HCT116 (cell line): ENCODE measurements at regions not wholly inside any gene's neighbourhood (a gene's known extent, or its start where the extent isn't known, plus 50 kb on each side); places are given as distances from the start of the nearest gene placed in this dataset.

Experiments used
- ATAC-seq: fragments of 200-7000 bp; cut with Tn5 transposase; 2 replicates; pipeline ENCODE4 v1.9.1; 2020; ENCODE audit warnings: mild to moderate bottlenecking, moderate library complexity
- BruUV-seq: library from RNA; stranded (reverse); fragments of 400-500 nt; replicated peaks from 2 replicates; lab custom pipeline; 2021; lab: Mats Ljungman, UMichigan
- CTCF ChIA-PET: fragments of 300-600 bp; sonication (Branson Sonifier 250); formaldehyde crosslinking; loops from one replicate; lab custom pipeline; 2021; ENCODE audit warnings: antibody characterized with exemption; lab: Charles Lee
- POLR2A ChIA-PET: fragments of 300-600, 350-600 bp; sonication (Branson Sonifier 250); formaldehyde crosslinking; loops from one replicate; lab custom pipeline; 2021; ENCODE audit warnings: antibody characterized with exemption; lab: Charles Lee
- RAD21 ChIA-PET, 2 experiments: fragments of 300-600 bp; sonication (Branson Sonifier 250); formaldehyde crosslinking; loops; one replicate each; lab custom pipeline; 2023; ENCODE audit warnings: low total read pairs in 2 of 2; ENCODE audit not compliant: uncharacterized antibody in 2 of 2, unreplicated experiment in 2 of 2, low non-redundant PET in 1 of 2; lab: Charles Lee
- DNase-seq: peaks from one replicate; pipeline ENCODE4 v3.0.0-alpha.2; 2010; ENCODE audit warnings: low read depth, low spot score
- H2AFZ ChIP-seq: fragments of 200-600 bp; shearing (Covaris generic), sonication (generic); 2 replicates; pipeline ENCODE4 v1.6.1; 2017; ENCODE audit warnings: low read depth, mixed run types, mixed read lengths, antibody characterized with exemption, low read length; ENCODE audit not compliant: poor library complexity, severe bottlenecking
- H3K27ac ChIP-seq: 2 replicates; pipeline ENCODE4 v1.5.1; 2012; ENCODE audit warnings: low read depth, low read length
- H3K27me3 ChIP-seq: fragments of 200-600 bp; sonication (generic); 2 replicates; pipeline ENCODE4 v1.6.1; 2016; ENCODE audit warnings: mixed run types, low read length, mixed read lengths; ENCODE audit not compliant: insufficient read depth
- H3K36me3 ChIP-seq, 2 experiments: fragments of 200-500 bp in 1 of 2; fragments of 200-600 bp in 1 of 2; sonication (Bioruptor generic) in 1 of 2; sonication (generic) in 1 of 2; 2 replicates each; pipeline versions ENCODE4 v1.5.1 to v1.6.1; 2014 to 2016; ENCODE audit warnings: low read length in 2 of 2, inconsistent platforms in 1 of 2, mixed read lengths in 1 of 2, mixed run types in 1 of 2; ENCODE audit not compliant: insufficient read depth in 2 of 2, control insufficient read depth in 1 of 2
- H3K4me1 ChIP-seq, 2 experiments: fragments of 200-600 bp in 1 of 2; sonication (generic) in 1 of 2; 2 replicates each; pipeline versions ENCODE4 v1.5.1 to v1.6.1; 2012 to 2017; ENCODE audit warnings: low read length in 2 of 2, inconsistent platforms in 1 of 2, mild to moderate bottlenecking in 1 of 2, mixed read lengths in 1 of 2, mixed run types in 1 of 2, moderate library complexity in 1 of 2; ENCODE audit not compliant: insufficient read depth in 2 of 2, control insufficient read depth in 1 of 2
- H3K4me2 ChIP-seq: fragments of 200-600 bp; sonication (generic); 2 replicates; pipeline ENCODE4 v1.6.1; 2017; ENCODE audit warnings: mixed run types, low read length, mixed read lengths
- H3K4me3 ChIP-seq, 2 experiments: fragments of 200-600 bp in 1 of 2; sonication (generic) in 1 of 2; replicated peaks in 1 of 2; 2 replicates each; pipeline ENCODE4 v1.5.1; 2011 to 2016; ENCODE audit warnings: low read length in 2 of 2, control low read depth in 1 of 2, low read depth in 1 of 2, mild to moderate bottlenecking in 1 of 2, mixed read lengths in 1 of 2, mixed run types in 1 of 2
- H3K79me2 ChIP-seq: fragments of 200-600 bp; sonication (generic); 2 replicates; pipeline ENCODE4 v1.6.1; 2017; ENCODE audit warnings: mild to moderate bottlenecking, mixed run types, low read length, moderate library complexity, mixed read lengths; ENCODE audit not compliant: insufficient read depth
- H3K9ac ChIP-seq: fragments of 200-600 bp; sonication (generic); 2 replicates; pipeline ENCODE4 v1.6.1; 2016; ENCODE audit warnings: low read length, mixed read lengths
- H3K9me2 ChIP-seq: fragments of 200-600 bp; sonication (generic), shearing (Covaris generic); 2 replicates; pipeline ENCODE4 v1.6.1; 2017; ENCODE audit warnings: mixed run types, mild to moderate bottlenecking, moderate library complexity; ENCODE audit not compliant: insufficient read depth
- H3K9me3 ChIP-seq, 2 experiments: fragments of 200-500 bp in 1 of 2; fragments of 200-600 bp in 1 of 2; sonication (Bioruptor generic) in 1 of 2; sonication (generic) in 1 of 2; 2 replicates each; pipeline ENCODE4 v1.6.1; 2014 to 2017; ENCODE audit warnings: low read length in 2 of 2, mixed read lengths in 2 of 2, inconsistent platforms in 1 of 2, low read depth in 1 of 2, mild to moderate bottlenecking in 1 of 2, mixed run types in 1 of 2, moderate library complexity in 1 of 2; ENCODE audit not compliant: control insufficient read depth in 1 of 2, insufficient read depth in 1 of 2
- H4K20me1 ChIP-seq: fragments of 200-600 bp; sonication (generic), shearing (Covaris generic); 2 replicates; pipeline ENCODE4 v1.6.1; 2017; ENCODE audit warnings: mixed run types, mild to moderate bottlenecking, moderate library complexity; ENCODE audit not compliant: insufficient read depth
- CBX3 ChIP-seq: IDR thresholded peaks from 2 replicates; pipeline ENCODE4 v1.6.1; 2012; ENCODE audit warnings: low read depth
- CTCF ChIP-seq, 3 experiments: fragments of 200-600 bp in 1 of 3; sonication (generic) in 1 of 3; IDR thresholded peaks in 2 of 3; conservative IDR thresholded peaks in 1 of 3; 2 replicates each; pipeline ENCODE4 v1.5.1; 2012 to 2017; ENCODE audit warnings: low read depth in 2 of 3, low read length in 2 of 3, antibody characterized with exemption in 1 of 3, borderline replicate concordance in 1 of 3, control low read depth in 1 of 3, mild to moderate bottlenecking in 1 of 3, mixed read lengths in 1 of 3, mixed run types in 1 of 3, moderate library complexity in 1 of 3; ENCODE audit not compliant: insufficient read depth in 1 of 3
- EZH2 ChIP-seq: fragments of 200-600 bp; sonication (generic); IDR thresholded peaks from 2 replicates; pipeline ENCODE4 v1.6.1; 2017; ENCODE audit warnings: antibody characterized with exemption, mixed run types
- EZH2phosphoT487 ChIP-seq: fragments of 200-600 bp; IDR thresholded peaks from 2 replicates; pipeline ENCODE4 v1.6.1; 2018; ENCODE audit warnings: antibody characterized with exemption, borderline replicate concordance
- FOSL1 ChIP-seq: IDR thresholded peaks from 2 replicates; pipeline ENCODE4 v1.6.1; 2012; ENCODE audit warnings: low read depth
- JUND ChIP-seq: IDR thresholded peaks from 2 replicates; pipeline ENCODE4 v1.6.1; 2012
- MAX ChIP-seq: IDR thresholded peaks from 2 replicates; pipeline ENCODE4 v1.6.1; 2012
- POLR2A ChIP-seq: IDR thresholded peaks from 2 replicates; pipeline ENCODE4 v1.7.0; 2011; ENCODE audit warnings: borderline replicate concordance; ENCODE audit not compliant: insufficient read depth, insufficient read length; ENCODE audit errors: extremely low read depth
- RAD21 ChIP-seq: IDR thresholded peaks from 2 replicates; pipeline ENCODE4 v1.6.1; 2012; ENCODE audit warnings: low read depth, mild to moderate bottlenecking
- TCF7L2 ChIP-seq: IDR thresholded peaks from 2 replicates; pipeline ENCODE4 v1.7.0; 2011; ENCODE audit warnings: borderline replicate concordance, inconsistent platforms; ENCODE audit not compliant: insufficient read depth, insufficient read length; ENCODE audit errors: extremely low read depth
- ZBTB33 ChIP-seq: IDR thresholded peaks from 2 replicates; pipeline ENCODE4 v1.6.1; 2011; ENCODE audit warnings: mild to moderate bottlenecking, low read length, moderate library complexity; ENCODE audit not compliant: insufficient replicate concordance; ENCODE audit errors: extremely low read depth
- intact Hi-C: fragments of 100-400 bp; cut with micrococcal nuclease; formaldehyde crosslinking; loops from 2 replicates; pipeline ENCODE4 v1.10.0; 2022

DNA sequence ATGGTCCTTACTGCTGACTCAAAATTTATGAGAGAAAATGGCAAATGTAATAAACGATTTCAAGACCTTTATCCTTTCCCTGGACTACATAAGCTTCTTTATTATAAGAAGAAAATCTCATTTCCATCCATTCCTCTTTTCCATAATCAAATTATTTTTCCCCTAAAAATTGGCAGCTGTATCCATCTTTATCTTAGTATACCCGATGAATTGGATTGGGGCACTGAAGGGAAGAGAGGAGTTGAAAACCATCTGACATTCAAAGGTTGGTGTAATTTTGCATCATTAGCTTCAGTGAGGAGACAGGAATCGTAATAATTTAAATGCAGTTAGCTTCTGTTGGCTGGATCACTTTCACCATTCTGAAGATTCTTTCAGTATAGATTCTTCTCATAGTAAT, 574.1 kb downstream of the XIRP2 start:
- BruUV-seq, result no TSS peak
- ATAC-seq (no peak), DNase-seq (no peak)
- no peak overlapping the region for H3K27ac ChIP-seq
- H3K4me1 ChIP-seq, result no peaks in the 10 kb centered on the region
- H3K27me3 ChIP-seq, result no peaks in the 10 kb centered on the region
- H3K9me2 ChIP-seq, result no peaks in the 10 kb centered on the region
- H4K20me1 ChIP-seq, result no peaks in the 10 kb centered on the region
- no peak overlapping the region for H3K9ac ChIP-seq
- POLR2A ChIA-PET, result no interaction called here
- RAD21 ChIA-PET, result no interaction called here
- intact Hi-C loops, result no loop called here
- TF ChIP-seq EZH2phosphoT487, result no peak
- TF ChIP-seq TCF7L2, result no peak
- no peak for TF ChIP-seq RAD21
- no peak for TF ChIP-seq FOSL1
- no peak for TF ChIP-seq POLR2A
- TF ChIP-seq ZBTB33, result no peak
- no peak for TF ChIP-seq JUND
- no peak for TF ChIP-seq MAX
- no peak for TF ChIP-seq CBX3
- TF ChIP-seq CTCF (IDR thresholded peaks at IDR 0.05 in 2 of 3, conservative IDR thresholded peaks at IDR 0.05 in 1 of 3; ENCODE audit: borderline replicate concordance in 1 of 3, insufficient read depth in 1 of 3, low read depth in 2 of 3, low read length in 2 of 3), result no peak
- TF ChIP-seq EZH2, result no peak
- H3K36me3 ChIP-seq, result no peaks in the 10 kb centered on the region
- H3K9me3 ChIP-seq, result no peaks in the 10 kb centered on the region
- H3K4me3 ChIP-seq, result no peak overlapping the region
- H3K4me2 ChIP-seq, result no peak overlapping the region
- CTCF ChIA-PET, result no interaction called here
- no peaks in the 10 kb centered on the region for H3K79me2 ChIP-seq
- H2AFZ ChIP-seq, result no peak overlapping the region
